C4-2B (cell line): ENCODE measurements at regions not wholly inside any gene's neighbourhood (a gene's known extent, or its start where the extent isn't known, plus 50 kb on each side); places are given as distances from the start of the nearest gene placed in this dataset.

Source experiments
- ZFX ChIP-seq: fragments of 450-650 bp; IDR thresholded peaks from 2 replicates; pipeline ENCODE4 v1.6.1; 2017
- TF ChIP-seq, protein P1 (sequence below): fragments of 450-650 bp; conservative IDR thresholded peaks from 2 replicates; pipeline ENCODE4 v1.5.1; 2017; ENCODE audit warnings: mild to moderate bottlenecking

GRCh38 chr12:13570005-13570694 lies 373.6 kb downstream of the EMP1 start:
- TF ChIP-seq, protein P1, sequence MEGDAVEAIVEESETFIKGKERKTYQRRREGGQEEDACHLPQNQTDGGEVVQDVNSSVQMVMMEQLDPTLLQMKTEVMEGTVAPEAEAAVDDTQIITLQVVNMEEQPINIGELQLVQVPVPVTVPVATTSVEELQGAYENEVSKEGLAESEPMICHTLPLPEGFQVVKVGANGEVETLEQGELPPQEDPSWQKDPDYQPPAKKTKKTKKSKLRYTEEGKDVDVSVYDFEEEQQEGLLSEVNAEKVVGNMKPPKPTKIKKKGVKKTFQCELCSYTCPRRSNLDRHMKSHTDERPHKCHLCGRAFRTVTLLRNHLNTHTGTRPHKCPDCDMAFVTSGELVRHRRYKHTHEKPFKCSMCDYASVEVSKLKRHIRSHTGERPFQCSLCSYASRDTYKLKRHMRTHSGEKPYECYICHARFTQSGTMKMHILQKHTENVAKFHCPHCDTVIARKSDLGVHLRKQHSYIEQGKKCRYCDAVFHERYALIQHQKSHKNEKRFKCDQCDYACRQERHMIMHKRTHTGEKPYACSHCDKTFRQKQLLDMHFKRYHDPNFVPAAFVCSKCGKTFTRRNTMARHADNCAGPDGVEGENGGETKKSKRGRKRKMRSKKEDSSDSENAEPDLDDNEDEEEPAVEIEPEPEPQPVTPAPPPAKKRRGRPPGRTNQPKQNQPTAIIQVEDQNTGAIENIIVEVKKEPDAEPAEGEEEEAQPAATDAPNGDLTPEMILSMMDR, result no peak
- no peak for TF ChIP-seq ZFX
